ENCODE measurements at regions not wholly inside any gene's neighbourhood (a gene's known extent, or its start where the extent isn't known, plus 50 kb on each side); places are given as distances from the start of the nearest gene placed in this dataset.

DNA sequence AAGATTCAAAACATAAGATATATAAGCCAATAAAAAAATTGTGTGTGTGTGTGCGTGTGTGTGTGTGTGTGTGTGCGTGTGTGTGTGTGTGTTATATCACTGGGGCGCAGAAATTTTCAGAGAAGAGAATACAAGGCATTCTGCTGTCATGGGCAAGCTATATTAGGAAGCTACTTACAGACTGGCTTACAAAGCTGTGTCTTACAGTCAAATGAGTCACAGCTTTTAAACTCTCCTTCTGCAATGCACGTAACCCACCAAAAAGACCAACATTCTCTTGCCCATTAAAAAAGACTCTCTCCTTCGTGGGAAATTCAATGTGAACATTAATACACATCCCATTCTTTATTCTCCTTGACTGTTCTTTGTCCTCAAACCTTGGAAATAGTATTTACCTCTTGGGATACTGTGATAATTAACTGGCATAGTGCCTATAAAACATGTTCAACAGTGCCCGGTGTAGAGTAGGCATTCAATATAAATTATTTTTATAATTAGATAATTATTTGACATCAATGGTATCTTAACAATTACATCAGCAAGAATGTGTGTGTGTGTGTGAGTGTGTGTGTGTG lies 860.4 kb upstream of the SOX9 start:
- ChIA-PET CTCF (interaction anchor here (0.7 to 0.9 kb wide), 2 partner anchors 25 to 30 kb away, joined by 3 read pairs; no protein-coding TSS in a partner anchor), POLR2A (ENCODE audit: unreplicated experiment) (no interaction called here)
- dilution Hi-C loops (cut with HindIII; ENCODE audit: low sequenced_read_pairs, unreplicated experiment) (no loop called here), intact Hi-C loops (cut with micrococcal nuclease) (no loop called here), in situ Hi-C loops (cut with MboI; ENCODE audit: low sequenced_read_pairs) (no loop called here)
- Histone ChIP-seq H2BK120ac (ENCODE audit: low read depth, low read length) (no peak overlapping the region), H2BK15ac (ENCODE audit: low read depth, low read length) (no peak overlapping the region), H3K9me3 (ENCODE audit: control insufficient read depth, insufficient read depth, low read length) (no peaks in the 10 kb centered on the region), H3K9me1 (ENCODE audit: insufficient read depth, low read length) (no peaks in the 10 kb centered on the region), H3K4me1 (ENCODE audit: control insufficient read depth, insufficient read depth, low read length) (no peaks in the 10 kb centered on the region), H3K4me2 (ENCODE audit: low read depth, low read length) (no peak overlapping the region), H3K9ac (ENCODE audit: low read depth, low read length) (no peak overlapping the region), H2AK9ac (replicated peaks; ENCODE audit: low read depth, low read length, poor library complexity) (no peak overlapping the region), H3K27ac (ENCODE audit: insufficient read depth, low read length) (no peak overlapping the region), H4K20me1 (ENCODE audit: insufficient read depth, low read length) (no peaks in the 10 kb centered on the region), H4K5ac (ENCODE audit: low read depth, low read length) (no peak overlapping the region), H3K4me3 (ENCODE audit: insufficient read depth, low read depth, low read length) (no peak overlapping the region), H2BK5ac (ENCODE audit: low read depth, low read length, poor library complexity, severe bottlenecking) (no peak overlapping the region), H3K27me3 (ENCODE audit: control insufficient read depth, insufficient read depth, low read length) (no peaks in the 10 kb centered on the region), H4K8ac (ENCODE audit: low read depth in 2 of 2, low read length in 2 of 2) (no peak overlapping the region), H2AFZ (replicated peaks; ENCODE audit: low read length, poor library complexity) (no peak overlapping the region), H3K56ac (ENCODE audit: extremely low read depth, insufficient read depth, low read length) (no peak overlapping the region), H3K79me1 (ENCODE audit: low read depth in 1 of 2, low read length in 2 of 2) (no peaks in the 10 kb centered on the region), H3K36me3 (ENCODE audit: control insufficient read depth, insufficient read depth, low read length) (no peaks in the 10 kb centered on the region), H2AK5ac (ENCODE audit: low read depth, low read length) (no peak overlapping the region), H3K18ac (ENCODE audit: low read depth, low read length) (no peak overlapping the region), H2BK20ac (ENCODE audit: low read depth, low read length) (no peak overlapping the region), H3K23ac (ENCODE audit: low read depth, low read length) (no peak overlapping the region), H3K14ac (replicated peaks; ENCODE audit: low read depth, low read length) (no peak overlapping the region), H3K4ac (ENCODE audit: low read depth, low read length) (no peak overlapping the region), H4K91ac (ENCODE audit: insufficient read depth, low read depth, low read length) (no peak overlapping the region)
- no TSS peak for BruUV-seq (replicated peaks)
- DNase-seq (peak; percentile 51), ATAC-seq (ENCODE audit: low read depth) (0 out of 2 replicates have a peak, but pooled peaks have one; percentile 40)
- TF ChIP-seq USF2 (IDR thresholded peaks at IDR 0.05; ENCODE audit: low read depth, low read length) (no peak), MXI1 (IDR thresholded peaks at IDR 0.05; ENCODE audit: borderline replicate concordance, low read depth, low read length) (no peak), RAD21 (IDR thresholded peaks at IDR 0.05; ENCODE audit: low read length) (no peak), FOS (IDR thresholded peaks at IDR 0.05; ENCODE audit: low read depth, low read length) (no peak), NFE2L2 (IDR thresholded peaks at IDR 0.05; ENCODE audit: low read depth, low read length) (no peak)
- no CpG with 5 or more reads among the region's 6 CpGs for WGBS, 2 experiments (ENCODE audit: extremely low coverage in 2 of 2, insufficient read length in 1 of 2)

All from IMR-90 (cell line).